G401 (cell line): ENCODE measurements at regions not wholly inside any gene's neighbourhood (a gene's known extent, or its start where the extent isn't known, plus 50 kb on each side); places are given as distances from the start of the nearest gene placed in this dataset.

Experiments
- DNase-seq: peaks from one replicate; pipeline ENCODE4 v3.0.0-alpha.2; 2015; ENCODE audit warnings: low spot score
- in situ Hi-C: cut with HindIII; loops from 2 replicates; pipeline ENCODE4 v1.10.0; 2016; ENCODE audit warnings: low sequenced_read_pairs, mixed read lengths

- in situ Hi-C loops: no loop called here
- DNase-seq: no peak
Observed at GRCh38 chr2:15700599-15701340, 109.1 kb downstream of the DDX1 start.

GRCh38 chr2:15701341-15701907 is 109.8 kb downstream of the DDX1 start:
- no peak for DNase-seq
- in situ Hi-C loops: no loop called here

DNA sequence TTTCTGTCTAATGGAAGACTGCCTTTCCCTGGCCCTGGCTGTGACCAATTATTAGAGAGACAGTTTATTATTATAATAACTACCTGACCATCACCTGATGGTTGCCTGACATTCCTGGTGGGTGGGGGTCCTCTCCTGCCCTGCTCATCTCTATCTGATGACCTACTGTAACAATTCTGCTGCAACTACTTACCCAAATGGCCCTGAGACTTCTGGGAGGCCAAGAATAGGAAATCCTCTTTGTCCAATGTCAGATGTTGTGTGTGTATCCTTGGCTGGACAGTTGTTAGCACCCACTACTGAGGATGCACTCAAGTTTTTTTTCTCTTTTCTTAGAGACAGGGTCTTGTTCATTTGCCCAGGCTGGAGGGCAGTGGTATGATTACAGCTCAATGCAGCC is 110.3 kb downstream of the DDX1 start:
- DNase-seq: no peak
- in situ Hi-C loops: no loop called here

DNA sequence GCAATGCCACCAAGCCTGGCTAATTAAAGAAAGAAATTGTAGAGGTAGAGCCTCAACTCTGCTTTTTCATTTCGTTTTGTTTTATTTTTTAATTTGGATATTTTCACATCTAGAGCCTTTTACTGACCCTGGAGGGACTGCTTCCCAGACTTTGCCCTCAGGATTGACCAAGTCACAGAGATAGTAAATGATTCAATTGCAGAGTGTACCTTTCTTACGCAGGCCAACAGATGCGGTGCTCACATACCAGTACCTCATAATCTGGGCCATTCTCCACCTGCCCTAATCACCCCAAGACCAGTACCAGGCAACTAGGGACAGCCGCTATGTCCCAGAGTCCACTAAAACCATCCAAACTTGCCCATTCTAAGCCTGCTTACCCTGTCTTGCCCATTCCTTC is 110.8 kb downstream of the DDX1 start:
- in situ Hi-C loops: no loop called here
- no peak for DNase-seq

- in situ Hi-C loops: no loop called here
- DNase-seq: no peak
Observed at GRCh38 chr2:15703365-15703869, 111.7 kb downstream of the DDX1 start.

DNA sequence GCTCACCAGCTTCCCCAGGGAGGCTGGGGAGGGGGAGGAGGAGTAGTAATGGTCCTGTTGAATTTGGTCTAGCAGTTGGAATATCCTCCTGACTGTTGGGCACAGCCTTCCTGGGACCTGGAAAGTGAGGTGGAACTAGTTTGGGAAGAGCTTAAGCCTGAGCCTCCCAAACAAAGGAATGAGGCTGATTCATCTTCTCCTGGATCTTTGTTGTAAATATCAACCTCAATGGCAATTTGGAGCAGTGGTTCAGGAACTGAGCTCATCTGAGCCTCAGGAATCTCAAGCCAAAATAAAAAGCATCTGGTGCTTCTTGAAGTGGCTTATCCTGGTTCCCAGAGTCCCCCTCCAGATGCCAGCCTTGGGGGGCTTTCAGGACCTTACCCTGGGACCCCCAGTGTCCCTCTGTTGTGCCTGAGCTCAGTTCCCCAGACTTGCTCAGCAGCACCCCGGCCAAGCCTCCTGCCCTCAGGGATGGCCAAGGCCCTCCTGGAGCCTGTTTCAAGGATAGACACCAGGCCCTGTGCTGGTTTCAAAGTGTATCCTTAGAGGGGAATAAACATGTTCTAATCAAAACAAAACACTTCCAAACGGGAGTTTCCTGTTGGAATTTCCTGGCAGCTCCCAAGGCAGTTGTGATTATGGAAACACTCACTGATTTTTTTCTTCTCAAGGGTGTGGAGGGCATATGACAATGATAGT is 112.6 kb downstream of the DDX1 start:
- in situ Hi-C loops: no loop called here
- DNase-seq: no peak

GRCh38 chr2:15704788-15705115 is 113.1 kb downstream of the DDX1 start:
- in situ Hi-C loops: no loop called here
- DNase-seq: no peak

DNA sequence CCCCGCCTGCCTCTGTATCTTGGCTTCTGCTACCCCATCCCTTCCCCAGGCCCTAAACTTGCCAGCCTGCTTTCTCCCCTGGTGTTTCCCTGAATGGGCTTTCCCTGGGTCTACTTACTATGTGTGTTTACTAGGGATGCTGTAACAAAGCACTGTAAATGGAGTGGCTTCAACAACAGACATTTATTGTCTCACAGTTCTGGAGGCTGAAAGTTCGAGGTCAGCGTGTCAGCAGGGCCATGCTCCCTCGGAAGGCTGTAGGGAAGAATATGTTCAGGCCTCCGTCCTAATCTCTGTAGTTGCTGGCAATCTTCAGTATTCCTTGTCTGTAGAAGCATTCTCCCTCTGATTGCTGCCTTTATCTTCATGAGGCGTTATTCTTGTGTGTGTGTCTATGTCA is 113.6 kb downstream of the DDX1 start:
- no peak for DNase-seq
- in situ Hi-C loops: no loop called here

GRCh38 chr2:15705839-15706386 is 114.2 kb downstream of the DDX1 start:
- in situ Hi-C loops: no loop called here
- no peak for DNase-seq

DNA sequence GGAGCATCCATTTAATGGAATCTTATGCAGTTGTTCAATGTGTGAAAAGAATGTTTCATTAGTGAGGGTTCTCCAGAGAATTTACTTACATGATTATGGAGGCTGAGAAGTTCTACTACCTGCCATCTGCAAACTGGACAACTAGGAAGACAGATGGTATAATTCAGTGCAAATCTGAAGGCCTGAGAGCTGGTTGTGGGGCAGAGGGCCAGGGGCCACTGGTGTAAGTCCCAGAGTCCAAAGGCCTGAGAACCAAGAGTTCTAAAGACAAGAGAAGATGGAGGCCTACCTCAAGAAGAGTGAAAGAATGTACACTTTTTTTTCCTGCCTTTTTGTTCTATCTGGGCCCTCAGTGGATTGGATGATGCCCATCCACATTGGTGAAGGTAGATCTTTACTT is 114.8 kb downstream of the DDX1 start:
- in situ Hi-C loops: no loop called here
- no peak for DNase-seq

DNA sequence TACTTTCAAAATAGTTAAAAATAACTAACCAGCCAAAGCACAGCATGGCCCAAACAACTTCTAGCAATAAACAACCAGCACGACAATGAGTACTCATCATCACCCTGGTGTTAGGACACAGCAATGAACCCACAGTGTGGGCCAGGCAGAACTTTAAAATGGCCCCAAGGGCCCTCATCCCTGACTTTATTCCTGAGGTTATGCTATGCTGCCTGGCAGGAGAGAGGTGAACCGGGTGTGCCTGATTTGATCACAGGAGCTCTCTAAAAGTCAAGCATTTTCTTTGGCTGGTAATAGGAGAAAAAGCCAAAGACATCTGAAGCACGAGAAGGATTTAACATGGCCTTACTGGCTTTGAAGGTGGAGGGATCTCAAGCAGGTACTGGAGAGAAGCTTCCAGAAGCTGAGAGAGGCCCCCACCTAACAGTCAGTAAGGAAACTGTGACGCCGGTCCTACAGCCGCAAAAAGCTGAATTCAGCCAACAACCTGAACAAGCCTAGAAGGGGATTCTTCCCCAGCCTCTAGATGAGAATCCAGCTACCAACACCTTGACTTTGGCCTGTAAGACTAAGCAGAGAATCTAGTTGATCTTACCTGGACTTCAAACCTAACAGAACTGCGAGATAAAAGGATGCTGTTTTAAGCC is 115.4 kb downstream of the DDX1 start:
- in situ Hi-C loops: no loop called here

GRCh38 chr2:15708161-15708560 is 116.5 kb downstream of the DDX1 start:
- no peak for DNase-seq
- in situ Hi-C loops: no loop called here

More for the DNA sequence above, 115.4 kb downstream of the DDX1 start:
- DNase-seq: no peak

DNA sequence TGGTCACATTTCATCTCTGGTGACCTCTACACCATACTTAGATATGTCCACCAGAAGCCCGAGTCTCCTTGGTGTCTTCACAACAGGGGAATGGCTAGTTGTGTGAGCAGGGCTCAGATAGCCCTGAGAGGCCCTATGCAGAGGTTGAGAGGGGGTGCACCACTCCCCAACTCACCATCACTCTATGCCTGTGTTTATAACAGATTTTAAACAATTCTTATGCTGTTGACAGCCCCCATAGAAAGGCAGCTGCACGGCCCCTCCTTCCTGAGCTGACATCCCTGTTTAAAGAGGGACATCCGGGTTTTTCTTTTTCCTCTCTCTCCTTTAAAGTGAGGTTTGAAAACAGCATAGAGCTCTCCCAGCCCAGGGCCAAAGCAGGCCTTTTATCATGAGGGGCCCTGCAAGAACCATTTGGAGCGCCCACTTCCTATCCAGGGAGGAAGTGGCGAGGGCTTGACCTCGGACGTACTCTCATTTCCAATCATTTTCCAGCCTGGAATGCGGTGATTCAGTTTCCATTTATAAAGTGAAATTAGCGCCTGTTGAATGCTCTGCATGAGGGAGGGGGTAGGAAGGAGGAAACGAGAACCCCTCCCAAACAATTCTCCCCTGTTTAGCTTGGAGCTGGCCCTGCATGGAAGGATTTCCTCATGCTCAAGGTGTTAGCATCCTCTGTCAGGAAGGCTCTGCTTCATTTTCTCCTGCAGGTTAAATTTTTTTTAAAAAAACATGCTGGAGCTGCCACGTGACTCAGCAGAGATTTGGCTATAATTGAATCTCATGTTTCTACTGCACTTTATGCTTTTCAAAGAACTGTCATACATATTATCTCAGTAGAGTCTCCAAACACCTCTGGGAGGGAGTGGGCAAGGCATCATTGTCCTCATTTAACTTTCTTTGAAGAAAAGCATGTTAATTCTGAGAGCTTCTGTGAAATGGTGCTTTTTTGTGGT is 117.5 kb downstream of the DDX1 start:
- in situ Hi-C loops: no loop called here
- no peak for DNase-seq

DNA sequence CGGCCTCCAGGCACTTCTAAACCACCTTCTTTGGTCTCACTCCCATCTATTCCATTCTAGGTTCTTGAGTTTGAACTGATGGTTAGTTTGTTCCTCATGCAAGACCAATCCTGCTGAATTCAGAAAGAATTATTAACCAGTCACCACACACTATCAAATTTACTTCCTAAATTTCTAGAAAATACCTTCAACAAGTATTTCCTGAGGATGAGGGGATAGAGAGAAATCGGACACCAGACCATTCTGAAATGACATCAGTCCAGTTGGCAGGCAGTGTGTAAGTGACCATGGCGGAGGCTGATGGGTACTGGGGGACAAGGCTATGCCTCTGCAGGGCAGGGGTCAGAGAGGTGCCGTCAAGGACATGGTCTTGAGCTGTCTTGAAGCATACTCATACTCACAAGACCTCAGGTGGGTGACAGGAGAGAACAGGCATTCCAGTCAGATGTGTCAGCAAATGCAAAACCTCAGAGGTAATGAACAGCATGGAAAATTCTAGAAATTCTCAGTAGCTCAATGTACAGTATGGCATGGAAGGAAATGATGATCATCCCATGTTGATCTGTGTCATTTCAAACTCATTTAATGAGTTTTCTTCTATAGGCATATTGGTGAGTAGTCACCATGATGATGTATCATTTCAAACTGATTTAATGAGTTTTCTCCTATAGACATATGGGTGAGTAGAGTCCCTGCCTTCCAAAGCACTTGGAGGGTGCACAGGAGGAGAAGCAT is 119.6 kb downstream of the DDX1 start:
- no peak for DNase-seq
- in situ Hi-C loops: no loop called here

GRCh38 chr2:15712551-15713342 is 121.1 kb downstream of the DDX1 start:
- no peak for DNase-seq
- in situ Hi-C loops: no loop called here

DNA sequence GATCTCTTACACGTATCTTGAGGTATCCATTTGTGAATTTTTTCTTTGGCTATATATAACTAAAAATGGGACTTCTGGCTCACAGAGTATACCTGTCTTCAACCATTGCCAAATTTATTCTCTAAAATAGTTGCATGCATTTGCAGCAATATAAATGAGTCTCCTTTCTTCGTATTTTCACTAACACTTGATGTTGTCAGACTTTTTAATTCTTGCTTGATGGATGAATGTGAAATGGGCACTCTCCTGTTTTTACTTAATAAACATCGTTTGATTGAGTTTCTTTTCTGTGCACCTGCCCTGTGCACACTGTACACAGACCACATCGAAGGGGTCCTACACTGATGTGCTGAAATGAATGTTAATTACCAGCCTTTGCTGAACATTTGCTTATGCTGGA is 121.8 kb downstream of the DDX1 start:
- in situ Hi-C loops: no loop called here
- DNase-seq: no peak

DNA sequence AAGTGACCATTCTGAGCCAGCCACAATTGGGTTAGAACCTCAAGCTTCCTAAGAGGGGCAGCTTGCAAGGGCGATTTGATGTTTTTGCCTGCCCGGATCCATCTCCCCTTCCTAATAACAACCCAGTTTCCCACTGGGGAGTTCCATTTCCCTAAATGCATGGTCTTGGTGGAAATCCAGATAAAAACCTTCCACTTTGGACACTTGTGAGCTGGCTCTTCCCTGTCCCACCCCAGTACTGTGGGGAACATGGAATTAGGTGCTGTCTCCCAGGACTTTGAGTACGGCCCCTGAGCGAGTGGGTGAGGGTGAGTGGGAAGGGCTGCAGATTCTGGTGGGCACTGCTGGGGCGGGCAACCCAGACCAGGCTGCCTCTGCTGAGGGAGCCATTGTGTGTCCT is 122.3 kb downstream of the DDX1 start:
- DNase-seq: no peak
- in situ Hi-C loops: no loop called here
